ENCODE measurements at regions not wholly inside any gene's neighbourhood (a gene's known extent, or its start where the extent isn't known, plus 50 kb on each side); places are given as distances from the start of the nearest gene placed in this dataset.
A peak's percentile ranks its signal among the peaks of the same experiment; 100 is the strongest.

- Histone ChIP-seq H3K79me2 (ENCODE audit: insufficient read depth, low read length) (no peaks in the 10 kb centered on the region), H3K36me3 (replicated peaks in 1 of 2; ENCODE audit: control insufficient read depth in 1 of 2, insufficient read depth in 2 of 2, low read length in 2 of 2) (no peaks in the 10 kb centered on the region), H3K4me1 (ENCODE audit: insufficient read depth, low read length) (no peaks in the 10 kb centered on the region), H4K20me1 (ENCODE audit: insufficient read depth, low read length) (no peaks in the 10 kb centered on the region), H3K4me3 (replicated peaks in 1 of 3; ENCODE audit: insufficient read depth in 1 of 3, low read depth in 2 of 3, low read length in 3 of 3) (no peak overlapping the region), H3K9me3 (ENCODE audit: low read length) (no peaks in the 10 kb centered on the region), H3K9ac (ENCODE audit: insufficient read depth, low read depth, low read length) (no peak overlapping the region), H2AFZ (ENCODE audit: low read length) (no peak overlapping the region), H3K27ac (ENCODE audit: extremely low read length, insufficient read depth, low read length) (no peak overlapping the region), H3K4me2 (ENCODE audit: low read depth, low read length) (no peak overlapping the region), H3K27me3 (ENCODE audit: control insufficient read depth in 1 of 2, insufficient read depth in 2 of 2, low read length in 2 of 2) (no peaks in the 10 kb centered on the region)
- 0% methylated on average over 2 of the region's 6 CpGs for WGBS (ENCODE audit: low lambda C conversion rate)
- peak; percentile 43 for ATAC-seq
- BruUV-seq (replicated peaks): no TSS peak
- FAIRE-seq: no peak
- in situ Hi-C loops (cut with HindIII; ENCODE audit: extremely low pct_ligation_motif_present, low pct_unique_long_range_greater_than_20kb) (no loop called here), intact Hi-C loops (cut with micrococcal nuclease; ENCODE audit: unreplicated experiment) (no loop called here)
- POLR2A ChIA-PET: no interaction called here
- DNase-seq (ENCODE audit: low spot score): no peak
- TF ChIP-seq KMT2A (CRISPR knock-in tag; IDR thresholded peaks at IDR 0.05) (no peak), PLSCR1 (CRISPR knock-in tag; IDR thresholded peaks at IDR 0.05; ENCODE audit: borderline replicate concordance) (no peak), ZNF550 (CRISPR knock-in tag; IDR thresholded peaks at IDR 0.05; ENCODE audit: borderline replicate concordance) (no peak), CEBPG (CRISPR knock-in tag; IDR thresholded peaks at IDR 0.05) (no peak), ZFP36 (IDR thresholded peaks at IDR 0.05; ENCODE audit: borderline replicate concordance, low read depth, low read length, partially characterized antibody) (no peak), ISL2 (CRISPR knock-in tag; IDR thresholded peaks at IDR 0.05) (no peak), ZNF747 (CRISPR knock-in tag; IDR thresholded peaks at IDR 0.05; ENCODE audit: borderline replicate concordance) (no peak), KLF9 (CRISPR knock-in tag; IDR thresholded peaks at IDR 0.05; ENCODE audit: low read depth) (no peak), HMGXB3 (CRISPR knock-in tag; IDR thresholded peaks at IDR 0.05; ENCODE audit: borderline replicate concordance) (no peak), HOXA3 (CRISPR knock-in tag; IDR thresholded peaks at IDR 0.05) (no peak), ZNF546 (CRISPR knock-in tag; conservative IDR thresholded peaks at IDR 0.05) (no peak), MAFF (IDR thresholded peaks at IDR 0.05; ENCODE audit: low read depth, low read length) (no peak), GPN1 (CRISPR knock-in tag; IDR thresholded peaks at IDR 0.05; ENCODE audit: borderline replicate concordance) (no peak)
- CTCF ChIA-PET (ENCODE audit: low intra/inter-chr PET ratio, low total read pairs): no interaction called here
These were observed 1440.2 kb upstream of the ACO1 start for GRCh38 chr9:30944225-30944569.
